Uterus (tissue), 3 donors: ENCODE measurements at regions not wholly inside any gene's neighbourhood (a gene's known extent, or its start where the extent isn't known, plus 50 kb on each side); places are given as distances from the start of the nearest gene placed in this dataset.

Experiments
- DNase-seq, 2 donors: peaks; one replicate each; pipeline ENCODE4 v3.0.0-alpha.2; 2019 to 2020
- H3K27ac ChIP-seq, 2 donors: fragments of 200-600 bp; sonication (generic); 1 replicate in 1 of 2; 2 replicates in 1 of 2; pipeline ENCODE4 v1.5.1; 2016 to 2018
- H3K27me3 ChIP-seq, 2 donors: fragments of 200-600 bp; sonication (generic); one replicate each; pipeline ENCODE4 v1.5.1; 2018 to 2019; ENCODE audit warnings: control low read depth in 1 of 2
- H3K36me3 ChIP-seq, 2 donors: fragments of 200-600 bp; sonication (generic); one replicate each; pipeline ENCODE4 v1.5.1; 2019; ENCODE audit warnings: control low read depth in 1 of 2
- H3K4me1 ChIP-seq, 2 donors: fragments of 200-600 bp; sonication (generic); one replicate each; pipeline ENCODE4 v1.5.1; 2018 to 2019; ENCODE audit warnings: control low read depth in 1 of 2
- H3K4me3 ChIP-seq, 2 donors: fragments of 200-600 bp; sonication (generic); 1 replicate in 1 of 2; 2 replicates in 1 of 2; pipeline ENCODE4 v1.5.1; 2018 to 2019; ENCODE audit warnings: mild to moderate bottlenecking in 1 of 2
- H3K9me3 ChIP-seq, 2 donors: fragments of 200-600 bp; sonication (generic); one replicate each; pipeline ENCODE4 v1.5.1; 2019; ENCODE audit warnings: control low read depth in 1 of 2
- POLR2A ChIP-seq, 2 donors: fragments of 450-650 bp; IDR thresholded peaks; one replicate each; pipeline ENCODE4 v1.6.1; 2016; ENCODE audit warnings: antibody characterized with exemption in 2 of 2, mild to moderate bottlenecking in 1 of 2, moderate library complexity in 1 of 2
- intact Hi-C: fragments of 100-400 bp; cut with DNase I; formaldehyde crosslinking; loops from one replicate; pipeline ENCODE4 v1.15.1; 2023; ENCODE audit warnings: low total_unique reads
- TF ChIP-seq, protein P1 (sequence below), 4 experiments: fragments of 200-600 bp in 2 of 4; fragments of 450-650 bp in 2 of 4; sonication (generic) in 2 of 4; IDR thresholded peaks; one replicate each; pipeline ENCODE4 v1.5.1; 2016 to 2019; ENCODE audit warnings: antibody characterized with exemption in 4 of 4, mild to moderate bottlenecking in 2 of 4, moderate library complexity in 1 of 4
- donor health status: DM: yes; HTN: yes; CAD: no.

DNA sequence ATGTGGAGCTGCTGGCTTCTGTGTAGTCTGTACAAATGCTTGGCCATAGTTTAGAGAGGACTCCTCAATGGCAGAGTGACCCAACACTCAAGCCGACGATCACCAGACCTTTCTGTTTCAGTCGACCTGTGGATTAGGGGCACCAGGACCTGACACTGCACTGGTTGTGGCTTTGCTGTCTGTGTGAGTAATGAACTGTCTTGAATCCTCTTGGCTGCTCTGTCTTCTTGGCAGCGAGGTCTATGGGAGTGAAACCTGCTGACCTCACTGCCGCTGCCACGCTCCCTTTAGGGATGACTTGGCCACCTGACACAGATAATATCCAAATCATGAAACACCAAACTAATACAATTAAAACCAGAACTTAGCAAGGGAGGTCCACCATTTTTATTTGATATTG, 83.5 kb upstream of the C14orf180 start:
- H3K36me3 ChIP-seq = no peaks in the 10 kb centered on the region
- intact Hi-C loops = no loop called here
- no peaks in the 10 kb centered on the region for H3K27me3 ChIP-seq
- H3K4me1 ChIP-seq = no peaks in the 10 kb centered on the region
- no peaks in the 10 kb centered on the region for H3K9me3 ChIP-seq
- no peak for TF ChIP-seq POLR2A (IDR thresholded peaks at IDR 0.05)
- TF ChIP-seq, protein P1, sequence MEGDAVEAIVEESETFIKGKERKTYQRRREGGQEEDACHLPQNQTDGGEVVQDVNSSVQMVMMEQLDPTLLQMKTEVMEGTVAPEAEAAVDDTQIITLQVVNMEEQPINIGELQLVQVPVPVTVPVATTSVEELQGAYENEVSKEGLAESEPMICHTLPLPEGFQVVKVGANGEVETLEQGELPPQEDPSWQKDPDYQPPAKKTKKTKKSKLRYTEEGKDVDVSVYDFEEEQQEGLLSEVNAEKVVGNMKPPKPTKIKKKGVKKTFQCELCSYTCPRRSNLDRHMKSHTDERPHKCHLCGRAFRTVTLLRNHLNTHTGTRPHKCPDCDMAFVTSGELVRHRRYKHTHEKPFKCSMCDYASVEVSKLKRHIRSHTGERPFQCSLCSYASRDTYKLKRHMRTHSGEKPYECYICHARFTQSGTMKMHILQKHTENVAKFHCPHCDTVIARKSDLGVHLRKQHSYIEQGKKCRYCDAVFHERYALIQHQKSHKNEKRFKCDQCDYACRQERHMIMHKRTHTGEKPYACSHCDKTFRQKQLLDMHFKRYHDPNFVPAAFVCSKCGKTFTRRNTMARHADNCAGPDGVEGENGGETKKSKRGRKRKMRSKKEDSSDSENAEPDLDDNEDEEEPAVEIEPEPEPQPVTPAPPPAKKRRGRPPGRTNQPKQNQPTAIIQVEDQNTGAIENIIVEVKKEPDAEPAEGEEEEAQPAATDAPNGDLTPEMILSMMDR (IDR thresholded peaks at IDR 0.05) = no peak
- H3K27ac ChIP-seq = no peak overlapping the region
- no peak overlapping the region for H3K4me3 ChIP-seq
- DNase-seq = no peak

DNA sequence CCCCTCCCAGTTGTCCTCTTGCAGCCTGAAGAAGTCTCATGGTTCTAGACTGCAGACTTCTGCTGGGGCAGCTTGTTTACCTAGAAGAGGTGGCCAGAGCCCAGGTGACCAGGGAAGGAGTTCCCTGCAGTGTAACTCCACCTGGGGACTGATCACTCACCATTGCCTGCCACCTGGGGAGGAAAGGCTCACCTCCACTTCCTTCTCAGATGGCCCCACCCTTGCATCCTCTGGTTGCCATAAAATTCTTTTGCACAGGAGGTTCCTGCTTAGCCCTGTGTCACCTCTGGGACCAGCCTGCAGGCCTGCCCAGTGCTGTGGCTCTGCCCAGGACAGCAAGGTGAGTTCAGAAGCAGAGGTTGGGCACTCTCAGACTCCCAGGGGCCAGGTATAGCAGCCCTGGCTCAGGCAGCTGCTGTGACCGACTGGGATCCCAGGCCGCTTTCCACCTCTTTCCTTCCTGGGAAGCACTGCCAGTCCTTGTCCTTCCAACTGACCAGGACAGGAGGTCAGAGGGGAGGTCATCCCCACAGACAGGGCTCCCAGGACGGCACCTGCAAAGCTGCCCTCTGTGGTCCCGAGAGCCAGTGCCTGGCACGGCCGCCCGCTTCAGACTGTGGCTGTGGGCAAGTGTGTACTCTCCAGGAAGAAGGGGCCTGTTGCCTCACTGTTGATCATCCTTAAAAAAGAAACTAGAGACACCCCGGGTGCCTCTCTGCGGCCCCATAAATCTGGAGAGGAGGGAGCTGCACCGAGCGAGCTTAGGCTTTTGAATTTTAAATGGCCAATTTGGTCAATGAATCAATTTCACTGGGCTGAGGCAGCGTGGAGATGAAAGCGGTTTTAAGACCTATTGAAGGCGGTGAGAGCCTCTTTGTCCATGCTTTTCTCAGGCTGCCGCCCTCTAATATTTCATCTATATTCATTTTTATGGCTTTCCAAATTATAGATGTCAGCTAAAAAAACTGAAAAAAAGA, 79.5 kb upstream of the C14orf180 start:
- no peak overlapping the region for H3K27ac ChIP-seq
- H3K4me3 ChIP-seq = no peak overlapping the region
- intact Hi-C loops = no loop called here
- TF ChIP-seq POLR2A (IDR thresholded peaks at IDR 0.05) = no peak
- TF ChIP-seq, protein P1 (IDR thresholded peaks at IDR 0.05) = no peak
- no peaks in the 10 kb centered on the region for H3K9me3 ChIP-seq
- H3K27me3 ChIP-seq = no peaks in the 10 kb centered on the region
- H3K4me1 ChIP-seq = no peaks in the 10 kb centered on the region
- no peak for DNase-seq
- H3K36me3 ChIP-seq = no peaks in the 10 kb centered on the region

DNA sequence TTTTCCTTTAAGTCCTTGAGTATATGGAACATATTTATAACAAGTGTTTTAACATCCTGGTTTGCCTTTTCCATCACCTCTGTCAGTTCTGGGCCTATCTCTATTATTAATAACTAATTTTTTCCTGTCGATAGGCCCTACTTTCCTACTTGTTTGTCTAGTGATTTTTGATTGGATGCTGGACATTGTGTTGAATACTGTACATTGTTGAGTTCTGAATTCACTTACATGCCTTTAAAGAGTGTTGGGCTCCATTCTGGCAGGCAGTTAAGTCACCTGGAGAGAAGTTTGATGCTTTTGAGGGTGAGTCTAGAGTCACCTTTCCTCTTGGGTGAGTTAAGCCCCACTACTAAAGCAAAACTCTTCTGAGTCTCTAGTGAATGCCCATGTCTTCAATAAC, 77.5 kb upstream of the C14orf180 start:
- H3K4me3 ChIP-seq = no peak overlapping the region
- intact Hi-C loops = no loop called here
- no peak for DNase-seq
- TF ChIP-seq, protein P1 (IDR thresholded peaks at IDR 0.05) = no peak
- TF ChIP-seq POLR2A (IDR thresholded peaks at IDR 0.05) = no peak
- H3K4me1 ChIP-seq = no peaks in the 10 kb centered on the region
- no peaks in the 10 kb centered on the region for H3K36me3 ChIP-seq
- H3K27ac ChIP-seq = no peak overlapping the region
- H3K27me3 ChIP-seq = no peaks in the 10 kb centered on the region
- H3K9me3 ChIP-seq = no peaks in the 10 kb centered on the region

DNA sequence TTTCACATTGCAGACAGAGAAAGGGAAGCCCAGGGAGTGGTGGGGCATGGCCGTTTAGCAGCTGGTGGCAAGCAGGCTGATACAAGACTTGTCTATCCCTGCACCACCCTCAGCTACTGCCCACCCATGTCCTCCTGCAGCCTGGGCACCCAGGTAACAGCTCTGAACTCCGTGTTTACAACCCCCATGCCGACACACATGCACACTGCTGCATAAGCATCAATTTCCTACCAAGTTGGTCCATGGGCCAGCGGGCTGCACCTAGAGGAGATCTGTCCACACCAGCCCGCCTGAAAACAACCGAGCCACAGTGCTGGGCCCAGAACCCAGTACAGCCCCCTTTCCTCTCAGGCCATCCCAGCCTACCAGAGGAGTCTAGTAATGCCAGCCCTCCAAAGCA, 75.9 kb upstream of the C14orf180 start:
- H3K4me1 ChIP-seq = no peaks in the 10 kb centered on the region
- H3K27ac ChIP-seq = no peak overlapping the region
- no peaks in the 10 kb centered on the region for H3K36me3 ChIP-seq
- intact Hi-C loops = no loop called here
- H3K27me3 ChIP-seq = no peaks in the 10 kb centered on the region
- H3K4me3 ChIP-seq = no peak overlapping the region
- TF ChIP-seq, protein P1 (IDR thresholded peaks at IDR 0.05) = no peak
- TF ChIP-seq POLR2A (IDR thresholded peaks at IDR 0.05) = no peak
- no peak for DNase-seq
- H3K9me3 ChIP-seq = no peaks in the 10 kb centered on the region

DNA sequence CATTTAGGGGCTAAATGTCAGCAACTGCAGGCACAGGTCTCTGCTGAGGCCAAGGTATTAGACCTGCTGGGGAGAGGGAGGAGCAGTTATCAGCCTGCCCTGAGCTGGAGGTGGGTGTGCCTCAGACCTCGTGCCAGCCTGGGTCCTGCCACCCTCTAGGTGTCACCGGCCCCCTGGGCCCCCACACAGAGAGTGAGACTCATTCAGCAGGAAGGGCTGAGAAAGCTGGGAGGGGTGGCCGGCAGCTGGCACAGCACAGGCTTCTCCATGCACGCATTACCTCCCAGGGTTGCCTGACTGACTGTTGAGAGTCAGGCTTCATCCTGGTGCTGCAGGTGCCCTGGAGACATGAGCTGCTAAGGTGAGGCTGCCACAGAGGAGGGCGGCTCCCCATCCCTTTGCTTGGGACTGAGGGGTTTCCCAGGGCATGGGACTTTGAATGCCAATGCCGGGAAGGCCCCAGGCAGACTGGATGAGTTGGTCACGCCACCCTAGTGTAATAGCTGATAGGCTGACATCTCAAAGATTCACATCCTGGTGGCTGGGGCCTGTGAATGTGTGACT, 75.3 kb upstream of the C14orf180 start:
- intact Hi-C loops = no loop called here
- no peaks in the 10 kb centered on the region for H3K9me3 ChIP-seq
- TF ChIP-seq, protein P1 (IDR thresholded peaks at IDR 0.05) = no peak
- TF ChIP-seq POLR2A (IDR thresholded peaks at IDR 0.05) = no peak
- DNase-seq = no peak
- no peak overlapping the region for H3K4me3 ChIP-seq
- H3K4me1 ChIP-seq = no peaks in the 10 kb centered on the region
- no peaks in the 10 kb centered on the region for H3K27me3 ChIP-seq
- H3K27ac ChIP-seq = no peak overlapping the region
- H3K36me3 ChIP-seq = no peaks in the 10 kb centered on the region
